GM10266 (cell line): ENCODE measurements at regions not wholly inside any gene's neighbourhood (a gene's known extent, or its start where the extent isn't known, plus 50 kb on each side); places are given as distances from the start of the nearest gene placed in this dataset.
"Not testable (repeated sequence)": the region's sequence is repeated elsewhere in the genome, so short reads cannot be mapped to it uniquely, and the experiment has no call there.

Experiments
- DNase-seq: peaks from one replicate; pipeline ENCODE4 v3.0.0; 2012; ENCODE audit errors: extremely low spot score
- TF ChIP-seq, protein P1 (sequence below): IDR thresholded peaks from 2 replicates; pipeline ENCODE4 v1.5.1; 2012; ENCODE audit warnings: mild to moderate bottlenecking, low read depth; ENCODE audit not compliant: control insufficient read depth, insufficient read depth; ENCODE audit errors: missing control alignments

DNA sequence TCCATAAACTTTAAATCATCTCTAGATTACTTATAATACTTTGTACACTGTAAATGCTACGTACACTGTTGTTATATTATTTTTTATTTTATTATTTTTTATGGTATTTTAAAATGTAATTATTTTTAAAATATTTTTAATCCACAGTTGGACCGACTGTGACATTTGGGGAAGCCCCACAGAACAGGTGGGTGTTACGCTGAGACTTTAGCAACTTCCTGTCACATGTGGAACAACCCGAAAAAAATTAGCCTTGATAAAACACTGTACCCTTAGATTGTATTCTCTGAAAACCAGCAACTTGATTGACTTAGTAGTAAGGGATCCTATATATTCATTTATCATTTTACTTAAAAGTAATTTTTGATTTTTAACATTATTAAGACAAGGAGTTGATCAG is 1755.7 kb upstream of the SEL1L start:
- TF ChIP-seq, protein P1, sequence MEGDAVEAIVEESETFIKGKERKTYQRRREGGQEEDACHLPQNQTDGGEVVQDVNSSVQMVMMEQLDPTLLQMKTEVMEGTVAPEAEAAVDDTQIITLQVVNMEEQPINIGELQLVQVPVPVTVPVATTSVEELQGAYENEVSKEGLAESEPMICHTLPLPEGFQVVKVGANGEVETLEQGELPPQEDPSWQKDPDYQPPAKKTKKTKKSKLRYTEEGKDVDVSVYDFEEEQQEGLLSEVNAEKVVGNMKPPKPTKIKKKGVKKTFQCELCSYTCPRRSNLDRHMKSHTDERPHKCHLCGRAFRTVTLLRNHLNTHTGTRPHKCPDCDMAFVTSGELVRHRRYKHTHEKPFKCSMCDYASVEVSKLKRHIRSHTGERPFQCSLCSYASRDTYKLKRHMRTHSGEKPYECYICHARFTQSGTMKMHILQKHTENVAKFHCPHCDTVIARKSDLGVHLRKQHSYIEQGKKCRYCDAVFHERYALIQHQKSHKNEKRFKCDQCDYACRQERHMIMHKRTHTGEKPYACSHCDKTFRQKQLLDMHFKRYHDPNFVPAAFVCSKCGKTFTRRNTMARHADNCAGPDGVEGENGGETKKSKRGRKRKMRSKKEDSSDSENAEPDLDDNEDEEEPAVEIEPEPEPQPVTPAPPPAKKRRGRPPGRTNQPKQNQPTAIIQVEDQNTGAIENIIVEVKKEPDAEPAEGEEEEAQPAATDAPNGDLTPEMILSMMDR = no peak
- no peak for DNase-seq

DNA sequence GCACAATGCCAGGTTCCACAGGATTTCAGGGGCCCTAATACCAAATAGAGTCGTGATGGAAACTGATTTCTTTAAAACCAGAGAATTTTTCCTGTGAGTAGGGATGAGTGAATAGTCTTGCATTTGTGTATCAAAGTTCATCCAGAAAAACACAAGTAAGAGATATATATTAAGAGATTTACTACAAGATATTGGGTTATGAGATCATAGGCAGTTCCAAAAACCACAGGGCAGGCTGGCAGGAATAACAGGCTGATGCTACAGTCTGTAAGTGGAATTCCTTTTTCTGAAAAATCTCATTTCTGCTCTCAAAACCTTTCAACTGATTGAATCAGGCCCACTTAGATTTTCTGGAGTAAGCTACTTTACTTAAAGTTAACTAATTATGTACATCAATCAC is 1756.2 kb upstream of the SEL1L start:
- TF ChIP-seq, protein P1 = no peak
- no peak for DNase-seq

DNA sequence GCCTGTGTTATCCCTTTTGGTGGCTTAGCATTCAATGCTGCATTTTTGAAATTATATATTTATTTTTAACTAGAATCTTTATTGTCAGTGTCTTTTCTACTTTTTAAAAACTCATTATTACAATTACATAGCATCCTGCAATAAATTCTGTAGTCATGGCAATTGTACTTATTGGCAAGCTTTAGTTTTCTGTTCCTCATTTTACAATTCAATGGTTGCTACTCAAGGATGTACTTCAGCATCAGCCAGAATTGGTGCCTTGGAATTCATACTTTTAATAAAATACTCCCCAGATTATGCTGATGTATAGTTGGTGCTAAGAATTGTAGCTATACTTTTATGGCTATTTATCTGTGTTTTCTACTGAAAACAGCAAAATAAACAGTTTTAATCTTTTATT is 1756.8 kb upstream of the SEL1L start:
- DNase-seq = no peak
- TF ChIP-seq, protein P1 = no peak

DNA sequence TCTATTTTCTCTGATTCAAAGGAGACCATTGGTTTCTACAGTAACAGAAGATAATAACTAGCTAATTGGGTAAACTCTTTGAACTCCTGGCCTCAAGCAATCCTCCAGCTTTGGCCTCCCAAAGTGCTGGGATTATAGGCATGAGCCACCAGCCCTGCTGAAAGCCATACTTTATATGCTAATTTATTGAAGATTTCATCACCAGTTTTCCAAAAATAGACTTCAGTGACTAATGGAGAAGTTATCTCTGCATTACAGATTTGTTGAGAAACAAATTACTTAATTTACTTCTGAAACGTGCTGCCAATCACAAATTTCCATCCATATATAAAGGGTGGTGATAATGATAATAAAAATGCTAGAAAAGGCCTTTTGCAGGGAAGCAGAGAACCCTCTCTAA is 1758.1 kb upstream of the SEL1L start:
- TF ChIP-seq, protein P1 = no peak
- DNase-seq = no peak

DNA sequence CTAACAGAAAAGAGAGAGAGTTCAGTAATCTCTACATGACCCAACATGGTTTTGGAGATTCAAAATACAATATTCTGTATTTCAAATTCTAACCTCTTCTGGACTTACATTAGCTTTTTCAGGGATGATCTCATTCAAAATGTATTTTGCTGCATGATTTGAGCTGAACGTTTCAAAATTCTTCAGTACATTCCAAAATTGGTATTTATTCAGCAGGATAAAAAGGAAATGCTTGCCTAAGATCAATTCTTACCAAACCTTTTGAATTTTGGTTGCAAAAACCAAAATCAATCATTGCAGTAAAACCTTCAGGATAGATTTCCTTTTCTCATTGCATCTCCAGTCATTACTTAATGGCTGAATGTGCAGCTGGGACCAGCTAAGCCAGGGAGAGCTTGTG is 1761.3 kb upstream of the SEL1L start:
- DNase-seq = no peak

DNA sequence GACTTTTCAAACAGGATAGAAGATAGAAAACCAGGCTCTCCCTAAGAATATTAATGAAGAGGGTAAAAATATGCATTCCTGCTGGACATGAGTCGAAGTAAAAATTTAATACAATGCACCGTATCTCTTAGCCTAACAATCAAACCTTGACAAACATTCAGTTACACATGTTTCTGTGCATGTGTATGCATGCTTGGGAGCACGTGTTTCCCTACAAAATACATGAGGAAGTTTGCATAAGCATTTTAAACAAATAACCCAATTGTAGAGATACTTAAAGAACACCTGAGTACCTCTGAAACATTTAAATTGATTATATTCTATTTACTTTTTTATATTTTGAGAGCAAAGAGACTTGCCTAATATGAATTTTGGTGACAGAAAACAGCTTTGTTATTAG is 1763.7 kb upstream of the SEL1L start:
- DNase-seq = no peak
- TF ChIP-seq, protein P1 = no peak

More for the DNA sequence above, 1761.3 kb upstream of the SEL1L start:
- TF ChIP-seq, protein P1 = no peak

DNA sequence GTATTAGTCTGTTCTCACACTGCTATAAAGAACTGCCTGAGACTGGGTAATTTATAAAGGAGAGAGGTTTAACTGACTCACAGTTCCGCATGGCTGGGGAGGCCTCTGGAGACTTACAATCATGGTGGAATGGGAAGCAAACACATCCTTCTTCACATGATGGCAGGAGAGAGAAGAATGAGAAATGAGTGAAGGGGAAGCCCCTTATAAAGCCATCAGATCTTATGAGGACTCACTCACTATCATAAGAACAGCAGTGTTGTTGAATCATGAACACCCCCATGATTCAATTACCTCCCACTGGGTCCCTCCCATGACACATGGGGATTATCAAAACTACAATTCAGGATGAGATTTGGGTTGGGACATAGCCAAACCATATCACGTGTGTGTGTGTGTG is 1764.4 kb upstream of the SEL1L start:
- DNase-seq = not testable (repeated sequence)

DNA sequence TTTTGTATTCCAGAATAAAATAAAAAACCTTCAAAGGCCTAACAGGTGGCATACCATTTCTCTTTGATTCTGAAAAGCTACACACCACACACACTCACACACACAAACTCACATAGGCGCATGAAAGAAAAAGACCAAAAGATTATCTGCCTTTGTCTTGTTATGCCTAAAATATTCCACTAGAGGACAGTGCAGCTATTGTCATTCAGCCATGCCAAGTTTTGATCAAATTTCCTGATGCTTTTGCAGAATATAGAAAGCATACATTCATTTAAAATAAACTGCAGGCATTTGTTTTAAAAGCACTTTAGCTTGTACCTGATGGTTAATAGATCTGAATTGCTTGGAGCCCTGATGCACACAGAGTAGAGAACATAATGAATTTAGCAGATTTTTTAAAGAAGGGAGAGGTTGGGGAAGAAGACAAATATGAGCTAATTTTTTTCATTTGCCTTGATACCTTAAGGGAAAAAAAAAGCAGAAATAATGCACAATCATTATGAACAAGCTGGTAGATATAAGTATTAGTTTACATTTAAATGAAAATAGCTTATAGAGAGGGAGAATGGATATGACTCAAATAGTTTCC is 1766.9 kb upstream of the SEL1L start:
- no peak for DNase-seq
- TF ChIP-seq, protein P1 = peak; percentile 62
